GM12878 (cell line): ENCODE measurements at regions not wholly inside any gene's neighbourhood (a gene's known extent, or its start where the extent isn't known, plus 50 kb on each side); places are given as distances from the start of the nearest gene placed in this dataset.

Experiments used
- ATAC-seq: fragments of 200-7000 bp; cut with Tn5 transposase; 3 replicates; pipeline ENCODE4 v1.9.1; 2020; ENCODE audit warnings: mild to moderate bottlenecking, moderate library complexity
- BruUV-seq: library from RNA; stranded (reverse); fragments of 400-500 nt; replicated peaks from 2 replicates; lab custom pipeline; 2021; lab: Mats Ljungman, UMichigan
- CTCF ChIA-PET: fragments of 300-600 bp; sonication (Branson Sonifier 250); formaldehyde crosslinking; extraction: SDS; loops from one replicate; lab custom pipeline; 2021; ENCODE audit warnings: inconsistent platforms; lab: Yijun Ruan, JAX
- POLR2A ChIA-PET: fragments of 350-600 bp; formaldehyde crosslinking; extraction: SDS; loops from one replicate; lab custom pipeline; 2021; ENCODE audit warnings: inconsistent platforms; lab: Charles Lee
- RAD21 ChIA-PET: fragments of 300-600 bp; sonication (Branson Sonifier 250); formaldehyde crosslinking; loops from one replicate; lab custom pipeline; 2023; ENCODE audit warnings: antibody characterized with exemption; ENCODE audit not compliant: unreplicated experiment; lab: Charles Lee
- SMC1A ChIA-PET: fragments of 300-600 bp; sonication (Branson Sonifier 250); formaldehyde crosslinking; loops from one replicate; lab custom pipeline; 2023; ENCODE audit not compliant: unreplicated experiment, uncharacterized antibody; lab: Charles Lee
- DNase-seq: peaks from one replicate; pipeline ENCODE4 v3.0.0-alpha.2; 2011; ENCODE audit warnings: low read depth, low spot score
- FAIRE-seq: peaks from 3 replicates; lab custom pipeline; 2011; peaks lifted over from hg19 to GRCh38; lab: Jason Lieb, UNC
- H2AFZ ChIP-seq: 2 replicates; pipeline ENCODE4 v1.6.0; 2011; ENCODE audit warnings: low read depth, low read length, control low read depth; ENCODE audit not compliant: control insufficient read depth
- H3K27ac ChIP-seq: 2 replicates; pipeline ENCODE4 v1.5.1; 2011; ENCODE audit warnings: control low read depth; ENCODE audit not compliant: control insufficient read depth, insufficient read depth
- H3K27me3 ChIP-seq, 2 experiments: replicated peaks in 1 of 2; 2 replicates each; pipeline versions ENCODE4 v1.6.0 to v1.6.1; 2011; ENCODE audit warnings: low read length in 1 of 2; ENCODE audit not compliant: control insufficient read depth in 2 of 2, insufficient read depth in 2 of 2
- H3K36me3 ChIP-seq, 2 experiments: 2 replicates each; pipeline ENCODE4 v1.5.1; 2011; ENCODE audit warnings: low read length in 1 of 2; ENCODE audit not compliant: control insufficient read depth in 2 of 2, insufficient read depth in 2 of 2
- H3K4me1 ChIP-seq: 2 replicates; pipeline ENCODE4 v1.6.1; 2011; ENCODE audit warnings: mild to moderate bottlenecking, low read length, moderate library complexity, mixed read lengths; ENCODE audit not compliant: control insufficient read depth, insufficient read depth
- H3K4me2 ChIP-seq: 2 replicates; pipeline ENCODE4 v1.6.0; 2011; ENCODE audit warnings: control low read depth; ENCODE audit not compliant: control insufficient read depth, insufficient read depth
- H3K4me3 ChIP-seq: fragments of 200-600 bp; sonication (generic); 2 replicates; pipeline ENCODE4 v1.5.1; 2016
- H3K79me2 ChIP-seq: 2 replicates; pipeline ENCODE4 v1.6.0; 2011; ENCODE audit warnings: low read length; ENCODE audit not compliant: control insufficient read depth, insufficient read depth
- H3K9ac ChIP-seq: 2 replicates; pipeline ENCODE4 v1.8.0; 2011; ENCODE audit warnings: low read length, control low read depth, mixed read lengths; ENCODE audit not compliant: control insufficient read depth, insufficient read depth
- H3K9me3 ChIP-seq: replicated peaks from 3 replicates; pipeline ENCODE4 v1.5.1; 2011; ENCODE audit warnings: mild to moderate bottlenecking, low read length; ENCODE audit not compliant: control insufficient read depth, insufficient read depth
- H4K20me1 ChIP-seq: 2 replicates; pipeline ENCODE4 v1.6.0; 2011; ENCODE audit not compliant: control insufficient read depth, insufficient read depth
- ATF3 ChIP-seq: IDR thresholded peaks from 2 replicates; pipeline ENCODE4 v1.6.1; 2011; ENCODE audit warnings: low read depth, mild to moderate bottlenecking, low read length, moderate library complexity, borderline replicate concordance; ENCODE audit errors: extremely low read depth
- BCL11A ChIP-seq: IDR thresholded peaks from 2 replicates; pipeline ENCODE4 v1.6.1; 2011; ENCODE audit warnings: low read depth, low read length
- ETV6 ChIP-seq, 2 experiments: fragments of 450-650 bp in 1 of 2; IDR thresholded peaks in 1 of 2; conservative IDR thresholded peaks in 1 of 2; 2 replicates each; pipeline ENCODE4 v1.6.1; 2014; ENCODE audit warnings: antibody characterized with exemption in 1 of 2, borderline replicate concordance in 1 of 2, low read depth in 1 of 2, mild to moderate bottlenecking in 1 of 2, moderate library complexity in 1 of 2
- IRF5 ChIP-seq: fragments of 450-650 bp; IDR thresholded peaks from 2 replicates; pipeline ENCODE4 v1.6.1; 2017; ENCODE audit warnings: borderline replicate concordance
- MEF2B ChIP-seq: fragments of 450-650 bp; IDR thresholded peaks from 2 replicates; pipeline ENCODE4 v1.6.1; 2018; ENCODE audit warnings: mild to moderate bottlenecking, moderate library complexity; ENCODE audit not compliant: partially characterized antibody, poor library complexity, severe bottlenecking
- NR2C2 ChIP-seq: IDR thresholded peaks from 2 replicates; pipeline ENCODE4 v1.6.1; 2011; ENCODE audit warnings: borderline replicate concordance, low read depth; ENCODE audit not compliant: control insufficient read depth, insufficient read length
- PBX3 ChIP-seq: IDR thresholded peaks from 2 replicates; pipeline ENCODE4 v1.6.1; 2011; ENCODE audit warnings: mild to moderate bottlenecking, low read depth, low read length, moderate library complexity; ENCODE audit not compliant: insufficient replicate concordance
- POLR2AphosphoS2 ChIP-seq: IDR thresholded peaks from 2 replicates; pipeline ENCODE4 v1.6.1; 2011; ENCODE audit warnings: low read depth, mild to moderate bottlenecking, low read length, improper control_type of control experiment, moderate library complexity
- RELA ChIP-seq: fragments of 450-650 bp; IDR thresholded peaks from 2 replicates; pipeline ENCODE4 v1.8.0; 2014; ENCODE audit warnings: borderline replicate concordance; ENCODE audit not compliant: partially characterized antibody
- SMC3 ChIP-seq: IDR thresholded peaks from 2 replicates; pipeline ENCODE4 v1.6.1; 2011; ENCODE audit warnings: low read length, improper control_type of control experiment, borderline replicate concordance
- STAT1 ChIP-seq: fragments of 450-650 bp; conservative IDR thresholded peaks from 2 replicates; pipeline ENCODE4 v1.6.1; 2014; ENCODE audit warnings: antibody characterized with exemption, mild to moderate bottlenecking
- YY1 ChIP-seq: IDR thresholded peaks from 2 replicates; pipeline ENCODE4 v1.6.1; 2011; ENCODE audit warnings: low read depth, mild to moderate bottlenecking, low read length
- ZBED1 ChIP-seq: IDR thresholded peaks from 2 replicates; pipeline ENCODE4 v1.6.1; 2016; ENCODE audit warnings: borderline replicate concordance
- WGBS: methylation state at CpG from one replicate; pipeline ENCODE4 v1.1.6; 2016; ENCODE audit warnings: low lambda C conversion rate; ENCODE audit not compliant: insufficient replicate concordance, insufficient coverage; ENCODE audit errors: missing lambda C conversion rate; 5-methylcytosine and 5-hydroxymethylcytosine counted together
- in situ Hi-C: fragments of 300-500 bp; cut with MboI; formaldehyde crosslinking; loops from 9 replicates; pipeline ENCODE4 v1.14.3; 2018; ENCODE audit warnings: mixed read lengths
- intact Hi-C: fragments of 100-400 bp; cut with micrococcal nuclease; formaldehyde crosslinking; loops from one replicate; pipeline ENCODE4 v1.14.2; 2022; ENCODE audit not compliant: unreplicated experiment

- Histone ChIP-seq H3K9me3 (no peaks in the 10 kb centered on the region), H3K27me3 (no peaks in the 10 kb centered on the region; a peak in 1 of 4 replicates), H3K4me2 (no peak overlapping the region), H3K4me3 (no peak overlapping the region), H2AFZ (no peak overlapping the region), H3K9ac (no peak overlapping the region), H3K36me3 (no peaks in the 10 kb centered on the region), H3K27ac (no peak overlapping the region), H4K20me1 (no peaks in the 10 kb centered on the region), H3K79me2 (no peaks in the 10 kb centered on the region), H3K4me1 (no peaks in the 10 kb centered on the region)
- ChIA-PET SMC1A (interaction anchor here (1.0 kb wide), 1 partner anchor 13 kb away, joined by 3 read pairs; no protein-coding TSS in a partner anchor), POLR2A (no interaction called here), CTCF (no interaction called here), RAD21 (no interaction called here)
- 2% methylated on average over 3 of the region's 3 CpGs for WGBS
- no TSS peak for BruUV-seq
- FAIRE-seq (no peak), ATAC-seq (no peak), DNase-seq (no peak)
- intact Hi-C loops (no loop called here), in situ Hi-C loops (no loop called here)
- TF ChIP-seq MEF2B, result no peak
- TF ChIP-seq ETV6 (conservative IDR thresholded peaks at IDR 0.05 in 1 of 2, IDR thresholded peaks at IDR 0.05 in 1 of 2; ENCODE audit: borderline replicate concordance in 1 of 2, low read depth in 1 of 2), result no peak
- no peak for TF ChIP-seq STAT1
- TF ChIP-seq NR2C2, result no peak
- TF ChIP-seq ZBED1, result no peak
- no peak for TF ChIP-seq YY1
- TF ChIP-seq RELA, result no peak
- TF ChIP-seq, all 136 proteins: peak for 0
Observed at GRCh38 chr11:33507356-33507755, 193.3 kb downstream of the C11orf91 start.

GRCh38 chr11:33505093-33505492 lies 195.5 kb downstream of the C11orf91 start:
- no peak overlapping the region for H3K9ac ChIP-seq
- FAIRE-seq (no peak), ATAC-seq (no peak), DNase-seq (no peak)
- no TSS peak for BruUV-seq
- intact Hi-C loops, result no loop called here
- no peak for TF ChIP-seq IRF5
- no peak for TF ChIP-seq PBX3
- no peak for TF ChIP-seq ATF3
- no peak for TF ChIP-seq SMC3
- TF ChIP-seq POLR2AphosphoS2, result no peak
- TF ChIP-seq BCL11A, result no peak
- no peaks in the 10 kb centered on the region; a peak in 1 of 4 replicates for H3K27me3 ChIP-seq
- H3K36me3 ChIP-seq, result no peaks in the 10 kb centered on the region
- ChIA-PET RAD21 (interaction anchor here (0.6 kb wide), 1 partner anchor 601 kb away, joined by 4 read pairs; no protein-coding TSS in a partner anchor), POLR2A (no interaction called here), CTCF (interaction anchor here (0.6 to 0.9 kb wide), 2 partner anchors 141 to 363 kb away, joined by 3 read pairs; no protein-coding TSS in a partner anchor), SMC1A (interaction anchor here (0.6 to 1.1 kb wide), 3 partner anchors 15 to 225 kb away, joined by 3 read pairs; no protein-coding TSS in a partner anchor)
- no peak overlapping the region for H3K4me2 ChIP-seq
- in situ Hi-C loops, result no loop called here
- H3K79me2 ChIP-seq, result no peaks in the 10 kb centered on the region
- no peak overlapping the region for H3K4me3 ChIP-seq
- no peaks in the 10 kb centered on the region for H3K4me1 ChIP-seq
- WGBS, result 18% methylated on average over 3 of the region's 3 CpGs
- H2AFZ ChIP-seq, result no peak overlapping the region
- H4K20me1 ChIP-seq, result no peaks in the 10 kb centered on the region
- H3K9me3 ChIP-seq, result no peaks in the 10 kb centered on the region
- no peak overlapping the region for H3K27ac ChIP-seq
